ENCODE measurements at regions not wholly inside any gene's neighbourhood (a gene's known extent, or its start where the extent isn't known, plus 50 kb on each side); places are given as distances from the start of the nearest gene placed in this dataset.

GRCh38 chr21:15174923-15175322 lies 110.1 kb upstream of the NRIP1 start:
- no peak for TF ChIP-seq CTCF (IDR thresholded peaks at IDR 0.05)
- TF ChIP-seq POLR2A (IDR thresholded peaks at IDR 0.05), result no peak
